Epithelial cell of proximal tubule (primary cell): ENCODE measurements at regions not wholly inside any gene's neighbourhood (a gene's known extent, or its start where the extent isn't known, plus 50 kb on each side); places are given as distances from the start of the nearest gene placed in this dataset.

ENCODE experiments used
- DNase-seq: peaks from one replicate; pipeline ENCODE4 v3.0.0-alpha.2; 2011; ENCODE audit warnings: low read depth
- H3K4me3 ChIP-seq: 2 replicates; pipeline ENCODE4 v1.5.1; 2011; ENCODE audit warnings: low read depth, mild to moderate bottlenecking, low read length
- TF ChIP-seq, protein P1 (sequence below): conservative IDR thresholded peaks from 2 replicates; pipeline ENCODE4 v1.5.1; 2012; ENCODE audit warnings: low read depth, mild to moderate bottlenecking, low read length

- H3K4me3 ChIP-seq = no peak overlapping the region
- DNase-seq = no peak
- TF ChIP-seq, protein P1, sequence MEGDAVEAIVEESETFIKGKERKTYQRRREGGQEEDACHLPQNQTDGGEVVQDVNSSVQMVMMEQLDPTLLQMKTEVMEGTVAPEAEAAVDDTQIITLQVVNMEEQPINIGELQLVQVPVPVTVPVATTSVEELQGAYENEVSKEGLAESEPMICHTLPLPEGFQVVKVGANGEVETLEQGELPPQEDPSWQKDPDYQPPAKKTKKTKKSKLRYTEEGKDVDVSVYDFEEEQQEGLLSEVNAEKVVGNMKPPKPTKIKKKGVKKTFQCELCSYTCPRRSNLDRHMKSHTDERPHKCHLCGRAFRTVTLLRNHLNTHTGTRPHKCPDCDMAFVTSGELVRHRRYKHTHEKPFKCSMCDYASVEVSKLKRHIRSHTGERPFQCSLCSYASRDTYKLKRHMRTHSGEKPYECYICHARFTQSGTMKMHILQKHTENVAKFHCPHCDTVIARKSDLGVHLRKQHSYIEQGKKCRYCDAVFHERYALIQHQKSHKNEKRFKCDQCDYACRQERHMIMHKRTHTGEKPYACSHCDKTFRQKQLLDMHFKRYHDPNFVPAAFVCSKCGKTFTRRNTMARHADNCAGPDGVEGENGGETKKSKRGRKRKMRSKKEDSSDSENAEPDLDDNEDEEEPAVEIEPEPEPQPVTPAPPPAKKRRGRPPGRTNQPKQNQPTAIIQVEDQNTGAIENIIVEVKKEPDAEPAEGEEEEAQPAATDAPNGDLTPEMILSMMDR = peak; percentile 47
Observed at GRCh38 chr9:109953813-109954497, 174.0 kb downstream of the PALM2AKAP2 start.

DNA sequence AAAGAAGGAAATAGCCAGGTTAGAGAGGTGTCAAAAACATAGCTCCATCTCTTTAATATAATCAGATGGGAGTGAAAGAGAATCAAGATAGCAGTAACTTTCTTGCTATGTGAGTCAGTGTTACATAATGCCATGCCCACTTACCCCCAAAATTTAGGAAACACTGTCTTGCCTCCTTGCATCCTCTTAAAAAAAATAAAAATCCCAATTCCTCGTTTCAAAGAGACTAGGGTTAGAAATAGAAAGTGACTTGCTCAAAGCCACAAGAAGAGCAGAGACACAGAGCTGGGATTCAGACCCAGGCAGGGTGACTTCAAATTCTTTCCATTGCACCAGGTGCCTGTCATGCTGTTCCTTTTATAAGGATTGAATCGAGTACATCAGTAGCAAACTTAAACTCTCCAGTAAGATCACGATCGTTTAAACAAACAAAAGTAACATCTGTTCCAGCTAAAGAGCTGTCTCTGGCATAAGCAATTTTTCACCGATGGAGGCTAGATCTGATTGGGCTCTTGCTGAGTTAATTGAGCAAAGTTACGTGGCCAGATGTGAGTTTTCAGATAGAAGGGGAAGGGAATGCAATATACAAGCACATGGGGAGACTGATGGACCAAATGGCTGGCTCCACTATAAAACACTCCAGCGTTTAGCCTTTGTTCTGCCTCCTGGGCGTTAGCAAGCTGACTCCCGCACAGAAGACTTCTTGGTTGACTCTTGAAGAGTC is 176.9 kb downstream of the PALM2AKAP2 start:
- TF ChIP-seq, protein P1 = no peak
- no peak overlapping the region for H3K4me3 ChIP-seq
- no peak for DNase-seq

DNA sequence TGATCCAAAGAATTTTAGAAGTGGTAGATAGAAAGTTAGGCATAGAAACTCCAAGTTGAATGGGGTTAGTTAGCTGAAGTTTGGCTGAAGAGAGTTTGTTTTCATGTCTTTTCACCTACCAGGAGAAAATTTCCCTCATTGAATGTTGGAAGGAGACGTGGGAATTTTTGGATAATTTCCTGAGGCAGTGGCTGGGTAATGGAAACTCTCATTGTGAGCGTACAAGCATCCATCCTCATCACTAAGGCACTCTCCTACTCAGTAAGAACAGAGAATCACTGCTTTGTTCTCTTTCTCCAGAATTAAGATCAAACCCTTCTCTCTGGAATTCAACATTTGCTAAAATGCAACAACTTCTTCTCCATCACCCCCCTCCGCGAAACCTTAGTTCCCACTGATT is 179.7 kb downstream of the PALM2AKAP2 start:
- no peak overlapping the region for H3K4me3 ChIP-seq
- TF ChIP-seq, protein P1 = no peak
- no peak for DNase-seq

DNA sequence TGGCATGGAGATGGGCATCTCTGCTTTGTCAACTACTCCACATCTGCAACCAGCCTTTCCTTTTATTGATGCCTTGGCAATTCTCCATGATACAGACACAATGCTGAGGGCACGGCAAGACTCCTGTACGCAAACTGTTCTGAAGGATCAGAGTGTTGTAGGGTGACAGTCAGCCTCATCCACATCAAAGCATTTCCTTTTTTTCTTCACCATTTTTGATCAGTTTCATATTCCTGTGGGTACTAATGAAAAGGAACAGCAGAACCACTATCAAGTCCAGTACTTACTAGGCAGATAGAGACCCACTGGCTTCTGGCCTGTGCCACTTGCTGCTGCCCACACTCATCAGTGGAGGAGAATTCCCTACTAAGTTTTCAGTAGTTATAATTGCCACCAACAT is 181.6 kb downstream of the PALM2AKAP2 start:
- TF ChIP-seq, protein P1 = no peak
- no peak overlapping the region for H3K4me3 ChIP-seq
- DNase-seq = no peak

DNA sequence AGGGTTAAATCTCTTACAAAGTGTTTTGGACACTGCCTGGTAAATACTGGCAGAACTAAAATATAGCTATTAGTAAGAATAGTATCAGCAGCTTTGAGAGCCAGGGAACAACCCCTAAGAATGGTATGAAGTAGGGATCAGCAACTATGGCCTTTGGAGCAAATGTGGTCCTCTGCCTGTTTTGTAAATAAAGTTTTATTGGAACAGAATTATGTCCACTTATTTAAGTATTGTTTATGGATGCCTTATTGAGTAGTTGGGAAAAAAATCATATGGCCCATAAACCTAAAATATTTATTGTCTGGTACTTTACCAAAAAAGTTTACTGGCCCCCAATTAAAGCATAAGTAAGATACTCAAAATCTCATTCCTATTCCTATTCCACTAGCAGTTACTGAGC is 182.2 kb downstream of the PALM2AKAP2 start:
- TF ChIP-seq, protein P1 = no peak
- no peak overlapping the region for H3K4me3 ChIP-seq

DNA sequence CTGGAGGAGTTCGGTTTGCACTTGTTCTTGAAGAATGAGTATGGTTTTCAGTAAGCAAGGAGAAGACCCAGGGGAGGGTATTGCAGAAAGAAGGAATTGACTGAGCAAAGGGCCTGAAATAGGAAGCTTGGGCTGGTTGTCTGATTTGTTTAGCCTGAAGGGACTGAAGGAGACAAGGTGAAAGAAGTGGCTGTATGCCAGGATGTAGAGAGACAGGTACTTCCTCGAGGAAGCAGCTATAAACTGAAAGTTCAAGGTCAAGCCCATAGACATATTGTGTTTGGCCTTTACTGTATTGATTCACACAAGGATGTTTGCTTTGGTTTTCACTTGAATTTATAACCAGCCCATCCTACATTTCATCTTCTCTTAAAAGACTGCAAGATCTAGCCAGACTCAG is 183.1 kb downstream of the PALM2AKAP2 start:
- H3K4me3 ChIP-seq = no peak overlapping the region
- TF ChIP-seq, protein P1 = no peak
- DNase-seq = no peak

More for the DNA sequence above, 182.2 kb downstream of the PALM2AKAP2 start:
- no peak for DNase-seq
